H9 (cell line): ENCODE measurements at regions not wholly inside any gene's neighbourhood (a gene's known extent, or its start where the extent isn't known, plus 50 kb on each side); places are given as distances from the start of the nearest gene placed in this dataset.

Experiments used
- DNase-seq: peaks from one replicate; pipeline ENCODE4 v3.0.0-alpha.2; 2017
- H2AFZ ChIP-seq: one replicate; pipeline ENCODE4 v1.6.1; 2013; ENCODE audit warnings: mild to moderate bottlenecking, low read length, control low read depth, moderate library complexity
- H2AK5ac ChIP-seq: 2 replicates; pipeline ENCODE4 v1.6.1; 2013; ENCODE audit warnings: low read length, control low read depth, mixed read lengths; ENCODE audit not compliant: insufficient read length
- H2BK120ac ChIP-seq: one replicate; pipeline ENCODE4 v1.6.1; 2013; ENCODE audit warnings: low read depth, mild to moderate bottlenecking, low read length, control low read depth, inconsistent platforms; ENCODE audit not compliant: poor library complexity, severe bottlenecking
- H2BK12ac ChIP-seq: 2 replicates; pipeline ENCODE4 v1.6.1; 2013; ENCODE audit warnings: low read length, control low read depth, mixed read lengths, low read depth; ENCODE audit not compliant: insufficient read length
- H2BK15ac ChIP-seq: 2 replicates; pipeline ENCODE4 v1.6.1; 2013; ENCODE audit warnings: low read depth, low read length, control low read depth
- H2BK20ac ChIP-seq: one replicate; pipeline ENCODE4 v1.6.1; 2013; ENCODE audit warnings: low read depth, mild to moderate bottlenecking, low read length, control low read depth, inconsistent platforms; ENCODE audit not compliant: poor library complexity, severe bottlenecking
- H2BK5ac ChIP-seq: 2 replicates; pipeline ENCODE4 v1.6.1; 2013; ENCODE audit warnings: low read length, control low read depth, mixed read lengths; ENCODE audit not compliant: insufficient read length
- H3K14ac ChIP-seq: 2 replicates; pipeline ENCODE4 v1.6.1; 2013; ENCODE audit warnings: low read length, control low read depth; ENCODE audit not compliant: insufficient read depth
- H3K18ac ChIP-seq: 2 replicates; pipeline ENCODE4 v1.6.1; 2013; ENCODE audit warnings: low read depth, mild to moderate bottlenecking, mixed read lengths, low read length, control low read depth; ENCODE audit not compliant: insufficient read length
- H3K23ac ChIP-seq: 2 replicates; pipeline ENCODE4 v1.6.1; 2013; ENCODE audit warnings: low read length, control low read depth, mixed read lengths, low read depth; ENCODE audit not compliant: insufficient read length
- H3K23me2 ChIP-seq: 2 replicates; pipeline ENCODE4 v1.6.1; 2013; ENCODE audit warnings: low read depth, mild to moderate bottlenecking, mixed read lengths, low read length, control low read depth; ENCODE audit not compliant: insufficient read length, poor library complexity, severe bottlenecking
- H3K27ac ChIP-seq: 2 replicates; pipeline ENCODE4 v1.5.1; 2013; ENCODE audit warnings: low read length, control low read depth, mixed read lengths, low read depth; ENCODE audit not compliant: insufficient read length
- H3K27me3 ChIP-seq: 2 replicates; pipeline ENCODE4 v1.6.1; 2013; ENCODE audit warnings: low read length, control low read depth, inconsistent platforms; ENCODE audit not compliant: insufficient read depth
- H3K4ac ChIP-seq: 2 replicates; pipeline ENCODE4 v1.6.1; 2013; ENCODE audit warnings: low read depth, mild to moderate bottlenecking, control low read depth, inconsistent platforms, low read length, moderate library complexity
- H3K4me1 ChIP-seq: 2 replicates; pipeline ENCODE4 v1.6.1; 2013; ENCODE audit warnings: low read length, control low read depth, inconsistent platforms; ENCODE audit not compliant: insufficient read depth
- H3K4me2 ChIP-seq: 2 replicates; pipeline ENCODE4 v1.6.1; 2013; ENCODE audit warnings: low read length, control low read depth, mixed read lengths; ENCODE audit not compliant: insufficient read length, insufficient read depth
- H3K56ac ChIP-seq: 2 replicates; pipeline ENCODE4 v1.6.1; 2013; ENCODE audit warnings: low read depth, mild to moderate bottlenecking, mixed read lengths, low read length, control low read depth; ENCODE audit not compliant: insufficient read length
- H3K79me1 ChIP-seq: 2 replicates; pipeline ENCODE4 v1.6.1; 2013; ENCODE audit warnings: low read depth, mild to moderate bottlenecking, moderate library complexity, low read length, control low read depth, inconsistent platforms; ENCODE audit not compliant: insufficient read depth, poor library complexity, severe bottlenecking
- H3K79me2 ChIP-seq: 2 replicates; pipeline ENCODE4 v1.6.1; 2013; ENCODE audit warnings: low read length, control low read depth, inconsistent platforms; ENCODE audit not compliant: insufficient read depth
- H3K9ac ChIP-seq: 2 replicates; pipeline ENCODE4 v1.6.1; 2013; ENCODE audit warnings: low read length, control low read depth, mixed read lengths; ENCODE audit not compliant: insufficient read length; ENCODE audit errors: extremely low read depth
- H3K9me3 ChIP-seq: one replicate; pipeline ENCODE4 v1.6.1; 2013; ENCODE audit warnings: low read depth, low read length, inconsistent platforms; ENCODE audit not compliant: control insufficient read depth
- H3T11ph ChIP-seq: one replicate; pipeline ENCODE4 v1.6.1; 2013; ENCODE audit warnings: mild to moderate bottlenecking, low read length, control low read depth, inconsistent platforms
- H4K20me1 ChIP-seq: one replicate; pipeline ENCODE4 v1.6.1; 2013; ENCODE audit not compliant: control insufficient read depth, insufficient read length, insufficient read depth
- H4K5ac ChIP-seq: 2 replicates; pipeline ENCODE4 v1.6.1; 2013; ENCODE audit warnings: low read depth, mild to moderate bottlenecking, mixed read lengths, low read length, control low read depth; ENCODE audit not compliant: insufficient read length
- H4K8ac ChIP-seq: replicated peaks from 2 replicates; pipeline ENCODE4 v1.6.1; 2013; ENCODE audit warnings: low read length, control low read depth, mixed read lengths, low read depth; ENCODE audit not compliant: insufficient read length
- H4K91ac ChIP-seq: 2 replicates; pipeline ENCODE4 v1.6.1; 2013; ENCODE audit warnings: low read depth, mild to moderate bottlenecking, moderate library complexity, mixed read lengths, low read length, control low read depth; ENCODE audit not compliant: insufficient read length
- H3K27ac Mint-ChIP-seq, 3 experiments: 2 replicates in 2 of 3; 3 replicates in 1 of 3; pipeline ENCODE4 v1.8.0; 2020 to 2021; ENCODE audit warnings: mixed read lengths in 3 of 3, mild to moderate bottlenecking in 1 of 3, moderate library complexity in 1 of 3
- H3K27me3 Mint-ChIP-seq: 2 replicates; pipeline ENCODE4 v1.8.0; 2021; ENCODE audit warnings: low read depth, mild to moderate bottlenecking, moderate library complexity, mixed read lengths
- H3K36me3 Mint-ChIP-seq, 3 experiments: 2 replicates in 2 of 3; 3 replicates in 1 of 3; pipeline ENCODE4 v1.8.0; 2020 to 2021; ENCODE audit warnings: low read depth in 3 of 3, mixed read lengths in 3 of 3; ENCODE audit not compliant: insufficient read depth in 1 of 3
- H3K4me1 Mint-ChIP-seq, 2 experiments: 2 replicates each; pipeline ENCODE4 v1.8.0; 2020; ENCODE audit warnings: mixed read lengths in 2 of 2
- H3K4me3 Mint-ChIP-seq, 2 experiments: 2 replicates in 1 of 2; 3 replicates in 1 of 2; pipeline ENCODE4 v1.8.0; 2020 to 2021; ENCODE audit warnings: mild to moderate bottlenecking in 2 of 2, mixed read lengths in 2 of 2, moderate library complexity in 1 of 2
- H3K9me3 Mint-ChIP-seq, 2 experiments: 2 replicates in 1 of 2; 3 replicates in 1 of 2; pipeline ENCODE4 v1.8.0; 2020; ENCODE audit warnings: mild to moderate bottlenecking in 2 of 2, mixed read lengths in 2 of 2, moderate library complexity in 1 of 2
- WGBS: extraction: QIAGEN DNeasy Blood & Tissue Kit; methylation state at CpG from one replicate; pipeline ENCODE4 v1.1.7; 2013; ENCODE audit warnings: missing lambda C conversion rate, low lambda C conversion rate, mixed read lengths; ENCODE audit not compliant: insufficient read length; ENCODE audit errors: extremely low coverage; 5-methylcytosine and 5-hydroxymethylcytosine counted together
- TF ChIP-seq, protein P1 (sequence below): fragments of 200-600 bp; sonication (generic); conservative IDR thresholded peaks from 3 replicates; pipeline ENCODE4 v1.8.0; 2021; ENCODE audit warnings: antibody characterized with exemption, mild to moderate bottlenecking

DNA sequence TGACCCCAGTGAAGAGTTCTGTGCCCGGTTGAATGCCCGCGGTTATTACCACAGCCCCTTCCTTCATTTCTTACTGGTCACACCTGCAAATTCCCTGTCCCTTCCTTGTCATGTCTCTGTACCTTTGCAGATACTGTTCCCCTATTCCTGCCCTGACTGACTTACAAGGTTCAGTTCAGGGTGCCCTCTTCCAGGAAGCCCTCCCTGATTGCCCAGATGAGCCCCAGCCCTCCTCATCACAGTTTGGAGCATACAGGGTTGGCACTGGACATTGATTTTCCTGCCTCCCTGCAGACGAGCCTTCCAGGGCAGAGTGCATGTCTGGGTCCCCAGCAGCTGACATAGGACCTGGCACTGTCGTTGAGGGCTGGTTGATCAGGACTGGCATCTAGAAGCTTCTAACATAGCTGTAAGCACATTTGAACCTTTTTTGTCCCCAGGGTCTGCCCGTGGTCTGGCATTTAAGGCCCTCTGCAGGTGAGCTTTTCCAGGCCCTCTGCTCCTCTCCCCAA, 70.4 kb upstream of the SHISAL1 start:
- H4K8ac ChIP-seq: no peak overlapping the region
- H2BK5ac ChIP-seq: no peak overlapping the region
- no peak overlapping the region for H2BK120ac ChIP-seq
- no peak overlapping the region; a peak in 2 of 7 replicates for H3K27ac Mint-ChIP-seq
- H4K5ac ChIP-seq: no peak overlapping the region
- H2BK12ac ChIP-seq: no peak overlapping the region
- H4K91ac ChIP-seq: no peak overlapping the region
- H3K27me3 ChIP-seq: no peaks in the 10 kb centered on the region
- TF ChIP-seq, protein P1, sequence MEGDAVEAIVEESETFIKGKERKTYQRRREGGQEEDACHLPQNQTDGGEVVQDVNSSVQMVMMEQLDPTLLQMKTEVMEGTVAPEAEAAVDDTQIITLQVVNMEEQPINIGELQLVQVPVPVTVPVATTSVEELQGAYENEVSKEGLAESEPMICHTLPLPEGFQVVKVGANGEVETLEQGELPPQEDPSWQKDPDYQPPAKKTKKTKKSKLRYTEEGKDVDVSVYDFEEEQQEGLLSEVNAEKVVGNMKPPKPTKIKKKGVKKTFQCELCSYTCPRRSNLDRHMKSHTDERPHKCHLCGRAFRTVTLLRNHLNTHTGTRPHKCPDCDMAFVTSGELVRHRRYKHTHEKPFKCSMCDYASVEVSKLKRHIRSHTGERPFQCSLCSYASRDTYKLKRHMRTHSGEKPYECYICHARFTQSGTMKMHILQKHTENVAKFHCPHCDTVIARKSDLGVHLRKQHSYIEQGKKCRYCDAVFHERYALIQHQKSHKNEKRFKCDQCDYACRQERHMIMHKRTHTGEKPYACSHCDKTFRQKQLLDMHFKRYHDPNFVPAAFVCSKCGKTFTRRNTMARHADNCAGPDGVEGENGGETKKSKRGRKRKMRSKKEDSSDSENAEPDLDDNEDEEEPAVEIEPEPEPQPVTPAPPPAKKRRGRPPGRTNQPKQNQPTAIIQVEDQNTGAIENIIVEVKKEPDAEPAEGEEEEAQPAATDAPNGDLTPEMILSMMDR: no peak
- no peaks in the 10 kb centered on the region for H3K36me3 Mint-ChIP-seq
- H2AFZ ChIP-seq: no peak overlapping the region
- H3K4me3 Mint-ChIP-seq: no peak overlapping the region
- H3K27ac ChIP-seq: no peak overlapping the region
- H3K4me1 Mint-ChIP-seq: peaks cover 6 to 15% of the 10 kb centered on the region in 2 experiments
- H3K9me3 Mint-ChIP-seq: no peaks in the 10 kb centered on the region; a peak in 1 of 5 replicates
- H3K4ac ChIP-seq: no peak overlapping the region
- H4K20me1 ChIP-seq: no peaks in the 10 kb centered on the region
- H3K9me3 ChIP-seq: no peaks in the 10 kb centered on the region
- whole genome bisulfite sequencing: no CpG with 5 or more reads among the region's 6 CpGs
- H3K56ac ChIP-seq: no peak overlapping the region
- no peaks in the 10 kb centered on the region for H3K79me2 ChIP-seq
- no peak overlapping the region for H3T11ph ChIP-seq
- no peak overlapping the region for H3K18ac ChIP-seq
- DNase-seq: no peak
- no peak overlapping the region for H2BK15ac ChIP-seq
- H3K4me2 ChIP-seq: no peak overlapping the region
- H2AK5ac ChIP-seq: no peak overlapping the region
- peaks cover 10% of the 10 kb centered on the region for H3K27me3 Mint-ChIP-seq
- H3K23me2 ChIP-seq: no peaks in the 10 kb centered on the region
- H2BK20ac ChIP-seq: no peak overlapping the region
- no peaks in the 10 kb centered on the region for H3K4me1 ChIP-seq
- no peak overlapping the region for H3K9ac ChIP-seq
- H3K79me1 ChIP-seq: no peaks in the 10 kb centered on the region
- no peak overlapping the region for H3K23ac ChIP-seq
- H3K14ac ChIP-seq: no peak overlapping the region
